ENCODE measurements at regions not wholly inside any gene's neighbourhood (a gene's known extent, or its start where the extent isn't known, plus 50 kb on each side); places are given as distances from the start of the nearest gene placed in this dataset.
A peak's percentile ranks its signal among the peaks of the same experiment; 100 is the strongest.

GRCh38 chr16:73347500-73348375, 299.8 kb upstream of the ZFHX3 start:
- DNase-seq, result peak; percentile 92

- DNase-seq, result no peak
Measured at GRCh38 chr16:73339821-73340220, 291.9 kb upstream of the ZFHX3 start.

GRCh38 chr16:73337373-73338296, 289.7 kb upstream of the ZFHX3 start:
- no peak for DNase-seq

- DNase-seq, result peak; percentile 87
Measured at GRCh38 chr16:73329358-73330286, 281.7 kb upstream of the ZFHX3 start.

- DNase-seq, result no peak
Measured at GRCh38 chr16:73326770-73327470, 279.0 kb upstream of the ZFHX3 start.

- DNase-seq, result no peak
Measured at GRCh38 chr16:73326221-73326620, 278.3 kb upstream of the ZFHX3 start.

- no peak for DNase-seq
Measured at GRCh38 chr16:73323880-73324279, 276.0 kb upstream of the ZFHX3 start.

- no peak for DNase-seq
Measured at GRCh38 chr16:73322856-73323255, 274.9 kb upstream of the ZFHX3 start.

- DNase-seq, result peak; percentile 59
Measured at GRCh38 chr16:73321853-73322252, 273.9 kb upstream of the ZFHX3 start.

- DNase-seq, result no peak
Measured at GRCh38 chr16:73319737-73320136, 271.8 kb upstream of the ZFHX3 start.

GRCh38 chr16:73319261-73319660, 271.3 kb upstream of the ZFHX3 start:
- DNase-seq, result no peak

- DNase-seq, result no peak
Measured at GRCh38 chr16:73317321-73317857, 269.5 kb upstream of the ZFHX3 start.

- DNase-seq, result no peak
Measured at GRCh38 chr16:73315645-73316044, 267.7 kb upstream of the ZFHX3 start.

- DNase-seq, result no peak
Measured at GRCh38 chr16:73313950-73314349, 266.0 kb upstream of the ZFHX3 start.

- no peak for DNase-seq
Measured at GRCh38 chr16:73311857-73312723, 264.2 kb upstream of the ZFHX3 start.

GRCh38 chr16:73308771-73309170, 260.8 kb upstream of the ZFHX3 start:
- DNase-seq, result no peak

GRCh38 chr16:73306901-73307413, 259.0 kb upstream of the ZFHX3 start:
- no peak for DNase-seq

GRCh38 chr16:73304008-73304774, 256.3 kb upstream of the ZFHX3 start:
- peak; percentile 67 for DNase-seq

GRCh38 chr16:73302942-73303341, 255.0 kb upstream of the ZFHX3 start:
- no peak for DNase-seq

Data from tongue (tissue), 1 donor.